IMR-90 (cell line): ENCODE measurements at regions not wholly inside any gene's neighbourhood (a gene's known extent, or its start where the extent isn't known, plus 50 kb on each side); places are given as distances from the start of the nearest gene placed in this dataset.

Experiments used
- CEBPB ChIP-seq: IDR thresholded peaks from 2 replicates; pipeline ENCODE4 v1.6.1; 2012; ENCODE audit warnings: low read depth, low read length, improper control_type of control experiment
- CTCF ChIP-seq: conservative IDR thresholded peaks from 2 replicates; pipeline ENCODE4 v1.5.1; 2012; ENCODE audit warnings: mild to moderate bottlenecking, low read depth, low read length, improper control_type of control experiment
- ELK1 ChIP-seq: fragments of 150-350 bp; IDR thresholded peaks from 2 replicates; pipeline ENCODE4 v1.6.1; 2016; ENCODE audit warnings: low read depth, mild to moderate bottlenecking, low read length, moderate library complexity, borderline replicate concordance
- NFE2L2 ChIP-seq: fragments of 150-350 bp; IDR thresholded peaks from 2 replicates; pipeline ENCODE4 v1.6.1; 2016; ENCODE audit warnings: low read depth, mild to moderate bottlenecking, low read length
- RAD21 ChIP-seq: IDR thresholded peaks from 2 replicates; pipeline ENCODE4 v1.6.1; 2012; ENCODE audit warnings: low read length, improper control_type of control experiment

- TF ChIP-seq CTCF, result no peak
- TF ChIP-seq CEBPB, result no peak
- no peak for TF ChIP-seq ELK1
- no peak for TF ChIP-seq RAD21
- TF ChIP-seq NFE2L2, result no peak
Observed at GRCh38 chr18:79585395-79586370, 93.9 kb upstream of the CTDP1 start (continued).
